HG03342 (cell line): ENCODE measurements at regions not wholly inside any gene's neighbourhood (a gene's known extent, or its start where the extent isn't known, plus 50 kb on each side); places are given as distances from the start of the nearest gene placed in this dataset.

Source experiments
- ATAC-seq: cut with Tn5 transposase; IDR thresholded peaks from one replicate; pipeline ENCODE4 v1.9.1; 2021; ENCODE audit warnings: mild to moderate bottlenecking, moderate library complexity; ENCODE audit not compliant: unreplicated experiment

GRCh38 chr7:156080046-156080445 lies 267.8 kb upstream of the SHH start:
- ATAC-seq: no peak

- ATAC-seq: no peak
Observed at GRCh38 chr7:156079156-156079555, 266.9 kb upstream of the SHH start.

DNA sequence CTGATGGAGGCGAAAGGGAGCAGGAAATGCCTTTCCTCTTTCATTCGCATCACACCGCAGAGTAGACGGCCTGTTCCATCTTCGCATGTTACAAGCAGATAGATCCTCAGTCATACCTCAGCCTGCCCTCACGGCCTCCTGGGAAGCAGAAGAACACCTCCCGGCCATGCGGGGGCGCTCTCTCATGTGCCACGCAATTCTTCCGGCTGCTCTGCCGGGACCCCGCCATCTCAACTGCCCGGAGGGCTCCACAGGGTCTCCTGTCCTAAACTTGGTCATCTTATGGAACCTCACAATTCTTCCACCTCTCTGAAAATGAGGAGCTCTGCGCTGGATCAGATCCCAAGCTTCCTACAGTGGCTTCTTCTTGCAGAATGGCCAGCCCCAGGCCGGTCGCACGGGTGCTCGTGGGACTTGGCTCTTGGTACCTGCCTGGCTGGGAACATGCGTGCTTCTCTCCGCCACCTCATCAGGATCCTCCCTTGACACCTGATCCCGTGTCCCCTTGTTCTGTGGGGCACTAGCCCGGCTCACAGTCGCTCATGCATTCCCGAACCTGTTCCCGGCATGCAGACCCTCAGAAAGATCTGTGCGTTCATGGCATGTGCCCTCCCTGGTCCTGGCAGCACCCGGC lies 262.8 kb upstream of the SHH start:
- no peak for ATAC-seq

- no peak for ATAC-seq
Observed at GRCh38 chr7:156074084-156074483, 261.8 kb upstream of the SHH start.

DNA sequence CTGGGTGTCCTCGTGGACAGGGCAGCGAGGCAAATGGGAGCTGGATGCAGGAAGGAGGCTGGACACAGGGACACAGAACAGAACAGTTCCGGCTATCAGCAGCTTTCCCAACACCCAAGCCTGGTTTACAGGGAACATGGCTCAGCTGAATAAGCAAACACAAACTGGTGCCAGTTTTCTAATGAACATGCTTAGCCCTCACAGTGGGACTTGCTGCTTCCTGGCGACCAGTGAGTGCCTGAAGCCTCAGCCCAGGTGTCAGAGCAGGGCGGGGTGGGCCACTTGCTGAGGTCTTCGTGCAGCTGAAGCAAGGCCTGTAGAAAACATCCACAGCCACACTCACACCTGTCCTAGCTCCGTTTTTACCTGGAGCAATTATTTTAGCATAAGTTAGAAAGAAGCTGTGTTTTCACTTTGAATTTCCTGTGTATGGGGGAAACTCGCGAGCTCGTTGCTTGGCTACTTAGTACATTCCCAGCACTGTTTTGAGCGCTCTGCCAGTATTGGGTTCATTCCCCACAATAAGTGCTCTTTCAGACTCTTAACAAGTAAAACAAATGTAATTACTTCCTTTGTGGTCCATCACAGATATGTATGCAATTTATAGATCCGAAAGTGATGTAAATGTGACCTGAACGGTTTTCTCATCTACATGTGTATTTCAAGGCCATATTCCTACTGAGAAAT lies 261.2 kb upstream of the SHH start:
- ATAC-seq: no peak

DNA sequence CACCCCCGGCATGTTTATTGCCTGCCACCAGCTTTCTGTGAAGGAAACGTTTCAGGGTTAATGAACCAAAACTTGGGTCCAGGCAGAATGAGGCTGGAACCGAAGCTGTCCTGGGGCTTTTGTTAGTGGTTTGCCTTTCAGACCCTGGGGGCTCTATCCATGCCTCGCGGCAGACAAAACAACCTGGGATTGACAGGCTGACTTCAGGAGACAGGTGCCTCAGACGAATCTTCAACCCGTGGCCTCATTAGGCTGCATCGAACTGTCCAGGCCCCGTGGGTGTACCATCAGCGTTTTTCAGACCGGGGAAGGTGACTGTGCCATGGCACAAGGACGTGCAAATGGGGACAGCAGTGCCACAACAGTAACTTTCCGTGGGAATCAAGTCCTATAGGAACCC lies 259.3 kb upstream of the SHH start:
- no peak for ATAC-seq

GRCh38 chr7:156069891-156070290 lies 257.6 kb upstream of the SHH start:
- no peak for ATAC-seq

GRCh38 chr7:156067156-156067555 lies 254.9 kb upstream of the SHH start:
- ATAC-seq: no peak

DNA sequence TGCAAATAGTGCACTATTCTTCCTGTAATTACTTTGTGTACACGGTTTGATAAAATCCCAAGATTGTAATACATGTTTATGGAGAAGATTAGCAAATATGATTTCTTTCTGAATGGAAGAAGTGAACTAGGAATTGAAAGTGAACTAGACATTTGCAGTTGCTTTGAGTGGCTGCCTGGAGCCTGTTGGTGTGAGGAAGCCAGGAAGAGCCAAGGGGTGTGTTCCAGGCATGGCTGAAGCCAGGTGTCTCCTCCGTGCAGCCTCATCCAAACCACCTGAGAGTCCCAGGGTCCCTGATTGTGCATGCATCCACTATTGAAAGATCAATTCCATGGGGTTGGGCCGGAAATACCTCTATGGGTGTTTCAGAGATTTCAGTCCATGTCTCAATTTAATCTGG lies 253.1 kb upstream of the SHH start:
- ATAC-seq: no peak

DNA sequence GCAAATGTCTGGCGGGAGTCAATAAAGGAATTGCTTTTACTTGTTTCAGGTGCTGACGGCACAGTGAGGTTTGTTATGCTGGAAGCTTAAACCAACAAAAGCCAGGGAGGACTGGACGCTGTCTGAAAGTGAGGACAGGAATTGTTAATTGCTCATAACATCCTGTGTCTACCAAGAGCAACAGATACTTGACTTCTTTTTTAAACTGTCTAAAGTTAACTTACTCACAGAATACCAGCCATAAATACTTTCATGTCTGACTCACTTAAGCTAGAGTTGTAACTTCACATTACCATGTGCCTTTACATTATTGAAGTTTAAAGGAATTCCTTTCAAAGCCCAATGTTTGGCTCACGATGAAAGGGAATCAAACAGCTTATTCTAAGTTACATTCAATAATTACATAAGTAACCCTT lies 252.7 kb upstream of the SHH start:
- no peak for ATAC-seq

DNA sequence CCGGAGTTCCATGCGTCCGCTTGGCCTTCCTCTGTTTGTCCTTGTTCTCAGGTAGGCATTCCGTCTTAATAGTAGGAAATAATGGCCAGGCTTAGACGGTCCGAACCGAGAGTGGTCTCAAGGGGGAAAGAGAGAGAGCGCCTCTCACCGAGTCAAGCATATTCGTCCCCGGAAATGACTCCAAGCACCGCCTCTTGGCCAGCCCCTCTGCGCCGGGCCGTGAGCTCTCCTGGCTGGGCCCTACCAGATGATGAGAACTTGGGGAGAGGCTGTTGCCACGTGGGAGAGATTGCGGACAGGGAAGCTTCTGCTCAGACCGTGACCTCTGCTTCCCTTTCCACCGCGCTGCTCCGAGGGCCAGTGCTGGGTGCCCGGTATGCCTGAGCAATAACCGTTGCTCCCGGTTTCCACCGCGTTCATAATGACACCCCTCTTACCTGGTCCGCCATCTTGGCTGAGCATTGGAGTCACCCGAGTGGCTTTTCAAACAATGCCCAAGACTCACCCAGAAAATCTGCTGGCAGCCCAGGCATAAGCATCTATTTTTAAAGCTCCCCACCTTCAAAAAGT lies 251.1 kb upstream of the SHH start:
- ATAC-seq: no peak

- no peak for ATAC-seq
Observed at GRCh38 chr7:156062286-156062685, 250.0 kb upstream of the SHH start.

GRCh38 chr7:156061689-156062255 lies 249.5 kb upstream of the SHH start:
- no peak for ATAC-seq

GRCh38 chr7:156060925-156061324 lies 248.7 kb upstream of the SHH start:
- no peak for ATAC-seq

- ATAC-seq: no peak
Observed at GRCh38 chr7:156059369-156059768, 247.1 kb upstream of the SHH start.

GRCh38 chr7:156058248-156058647 lies 246.0 kb upstream of the SHH start:
- ATAC-seq: no peak

GRCh38 chr7:156056534-156056933 lies 244.3 kb upstream of the SHH start:
- no peak for ATAC-seq

GRCh38 chr7:156055206-156055822 lies 243.1 kb upstream of the SHH start:
- ATAC-seq: no peak

DNA sequence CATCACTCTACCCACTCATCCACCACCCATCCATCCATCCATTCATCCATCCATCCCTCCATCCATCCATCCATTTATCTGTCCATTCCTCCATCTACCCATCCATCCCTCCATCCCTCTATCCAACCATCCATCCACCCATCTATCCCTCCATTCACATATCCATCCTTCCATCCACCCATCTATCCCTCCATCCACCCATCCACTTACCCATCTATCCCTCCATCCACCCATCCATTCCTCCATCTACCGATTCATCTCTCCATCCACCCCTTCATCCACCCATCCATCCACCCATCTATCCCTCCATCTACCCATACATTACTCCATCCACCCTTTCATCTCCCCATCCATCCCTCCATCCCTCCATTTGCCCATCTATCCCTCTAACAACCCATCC lies 239.6 kb upstream of the SHH start:
- ATAC-seq: no peak

DNA sequence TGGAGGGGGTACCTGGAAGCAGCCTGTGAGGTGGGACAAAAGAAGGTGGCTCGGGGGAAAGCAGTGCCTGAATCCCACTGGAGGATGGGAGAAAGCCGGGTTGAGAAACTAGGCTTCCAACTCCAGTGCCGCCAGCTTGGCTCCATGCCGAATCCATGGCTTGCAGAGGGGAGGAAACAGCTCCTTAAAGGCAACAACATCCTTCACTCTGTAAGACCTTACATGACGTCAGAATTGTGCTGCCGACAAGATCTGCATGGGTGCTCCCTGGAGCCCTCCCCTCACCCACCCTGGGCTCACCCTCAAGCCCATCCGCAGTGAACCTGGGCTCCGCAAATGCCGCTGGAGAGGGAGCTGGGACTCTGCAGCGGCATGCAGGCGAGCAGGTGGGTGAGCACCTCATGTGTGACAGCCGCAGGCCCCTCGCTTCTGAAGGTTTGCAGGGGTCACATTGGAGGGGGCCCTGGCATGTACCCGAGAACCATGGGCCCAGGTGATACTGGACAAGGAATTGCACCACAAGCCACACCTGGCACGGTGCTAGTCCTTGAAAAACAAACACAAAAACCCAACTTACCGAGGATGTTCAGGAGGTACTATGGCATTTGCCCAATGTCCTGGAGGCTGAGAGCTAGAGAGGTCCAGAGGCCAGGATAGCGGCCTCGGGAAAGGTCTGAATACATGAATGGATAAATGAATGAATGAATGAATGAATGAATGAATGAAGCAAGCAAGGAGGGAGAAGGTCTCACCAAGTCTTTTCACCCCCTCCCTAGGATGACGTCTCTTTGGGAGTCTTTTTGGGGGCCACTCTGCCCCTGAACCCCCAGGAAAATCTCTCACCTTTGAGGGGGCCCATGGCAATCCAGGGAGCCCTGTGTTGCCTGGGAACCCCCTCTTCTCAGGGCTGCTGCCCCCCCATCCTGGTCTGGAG lies 238.6 kb upstream of the SHH start:
- ATAC-seq: no peak

GRCh38 chr7:156049366-156049765 lies 237.1 kb upstream of the SHH start:
- ATAC-seq: no peak
